IMR-90 (cell line): ENCODE measurements at regions not wholly inside any gene's neighbourhood (a gene's known extent, or its start where the extent isn't known, plus 50 kb on each side); places are given as distances from the start of the nearest gene placed in this dataset.

Experiments
- BHLHE40 ChIP-seq: fragments of 150-350 bp; IDR thresholded peaks from 2 replicates; pipeline ENCODE4 v1.6.1; 2016; ENCODE audit warnings: mild to moderate bottlenecking, low read depth, low read length
- POLR2A ChIP-seq: IDR thresholded peaks from 2 replicates; pipeline ENCODE4 v1.6.1; 2012; ENCODE audit warnings: mild to moderate bottlenecking, low read depth, low read length
- RAD21 ChIP-seq: IDR thresholded peaks from 2 replicates; pipeline ENCODE4 v1.6.1; 2012; ENCODE audit warnings: low read length, improper control_type of control experiment
- RFX5 ChIP-seq: IDR thresholded peaks from 2 replicates; pipeline ENCODE4 v1.8.0; 2012; ENCODE audit warnings: low read depth, mild to moderate bottlenecking, low read length, moderate library complexity
- TF ChIP-seq, protein P1 (sequence below): conservative IDR thresholded peaks from 2 replicates; pipeline ENCODE4 v1.5.1; 2012; ENCODE audit warnings: mild to moderate bottlenecking, low read depth, low read length, improper control_type of control experiment

DNA sequence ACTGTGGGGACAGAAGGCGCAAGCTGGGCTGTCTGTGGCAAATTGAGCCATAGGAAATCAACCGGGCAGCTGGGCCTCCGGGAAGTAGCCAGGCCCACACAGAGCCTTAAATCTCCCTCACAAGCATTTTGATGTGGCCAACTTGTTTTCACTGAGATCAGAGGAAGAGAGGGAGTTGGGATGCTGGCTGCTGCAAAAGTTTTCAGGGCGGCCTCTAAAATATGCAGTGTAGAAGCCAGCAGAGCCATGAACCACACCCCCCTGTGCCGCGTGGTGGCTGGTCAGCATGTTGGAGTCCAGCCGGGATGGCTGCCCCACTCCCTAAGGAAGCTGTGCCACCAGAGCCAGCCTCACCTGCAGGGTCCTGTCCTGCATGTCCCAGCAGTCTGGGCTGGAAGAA, 167.4 kb downstream of the CDC5L start:
- TF ChIP-seq, protein P1, sequence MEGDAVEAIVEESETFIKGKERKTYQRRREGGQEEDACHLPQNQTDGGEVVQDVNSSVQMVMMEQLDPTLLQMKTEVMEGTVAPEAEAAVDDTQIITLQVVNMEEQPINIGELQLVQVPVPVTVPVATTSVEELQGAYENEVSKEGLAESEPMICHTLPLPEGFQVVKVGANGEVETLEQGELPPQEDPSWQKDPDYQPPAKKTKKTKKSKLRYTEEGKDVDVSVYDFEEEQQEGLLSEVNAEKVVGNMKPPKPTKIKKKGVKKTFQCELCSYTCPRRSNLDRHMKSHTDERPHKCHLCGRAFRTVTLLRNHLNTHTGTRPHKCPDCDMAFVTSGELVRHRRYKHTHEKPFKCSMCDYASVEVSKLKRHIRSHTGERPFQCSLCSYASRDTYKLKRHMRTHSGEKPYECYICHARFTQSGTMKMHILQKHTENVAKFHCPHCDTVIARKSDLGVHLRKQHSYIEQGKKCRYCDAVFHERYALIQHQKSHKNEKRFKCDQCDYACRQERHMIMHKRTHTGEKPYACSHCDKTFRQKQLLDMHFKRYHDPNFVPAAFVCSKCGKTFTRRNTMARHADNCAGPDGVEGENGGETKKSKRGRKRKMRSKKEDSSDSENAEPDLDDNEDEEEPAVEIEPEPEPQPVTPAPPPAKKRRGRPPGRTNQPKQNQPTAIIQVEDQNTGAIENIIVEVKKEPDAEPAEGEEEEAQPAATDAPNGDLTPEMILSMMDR, result no peak
- no peak for TF ChIP-seq POLR2A
- TF ChIP-seq RAD21, result no peak
- TF ChIP-seq BHLHE40, result no peak
- TF ChIP-seq RFX5, result no peak
